ENCODE measurements at regions not wholly inside any gene's neighbourhood (a gene's known extent, or its start where the extent isn't known, plus 50 kb on each side); places are given as distances from the start of the nearest gene placed in this dataset.

DNA sequence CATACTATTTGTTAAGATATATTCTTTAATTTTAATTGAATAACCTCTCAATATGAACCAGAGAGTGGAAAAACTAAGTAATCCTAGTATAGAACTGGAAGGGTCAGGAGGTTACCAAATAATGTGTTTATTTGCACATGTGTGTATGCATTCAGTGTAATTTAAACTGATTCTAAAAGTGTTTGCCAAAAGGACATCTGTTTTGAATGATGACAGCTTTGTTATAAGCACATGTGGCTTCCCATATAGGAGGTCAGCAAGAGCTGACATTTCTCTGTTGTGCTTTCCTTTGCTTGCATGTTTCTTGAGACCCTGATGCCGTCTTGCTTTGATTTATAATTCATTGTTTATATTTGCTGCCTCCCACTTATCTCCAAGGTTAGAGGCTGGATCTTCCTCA, 383.4 kb downstream of the BRINP1 start:
- TF ChIP-seq POLR2A (IDR thresholded peaks at IDR 0.05): no peak
- TF ChIP-seq, protein P1, sequence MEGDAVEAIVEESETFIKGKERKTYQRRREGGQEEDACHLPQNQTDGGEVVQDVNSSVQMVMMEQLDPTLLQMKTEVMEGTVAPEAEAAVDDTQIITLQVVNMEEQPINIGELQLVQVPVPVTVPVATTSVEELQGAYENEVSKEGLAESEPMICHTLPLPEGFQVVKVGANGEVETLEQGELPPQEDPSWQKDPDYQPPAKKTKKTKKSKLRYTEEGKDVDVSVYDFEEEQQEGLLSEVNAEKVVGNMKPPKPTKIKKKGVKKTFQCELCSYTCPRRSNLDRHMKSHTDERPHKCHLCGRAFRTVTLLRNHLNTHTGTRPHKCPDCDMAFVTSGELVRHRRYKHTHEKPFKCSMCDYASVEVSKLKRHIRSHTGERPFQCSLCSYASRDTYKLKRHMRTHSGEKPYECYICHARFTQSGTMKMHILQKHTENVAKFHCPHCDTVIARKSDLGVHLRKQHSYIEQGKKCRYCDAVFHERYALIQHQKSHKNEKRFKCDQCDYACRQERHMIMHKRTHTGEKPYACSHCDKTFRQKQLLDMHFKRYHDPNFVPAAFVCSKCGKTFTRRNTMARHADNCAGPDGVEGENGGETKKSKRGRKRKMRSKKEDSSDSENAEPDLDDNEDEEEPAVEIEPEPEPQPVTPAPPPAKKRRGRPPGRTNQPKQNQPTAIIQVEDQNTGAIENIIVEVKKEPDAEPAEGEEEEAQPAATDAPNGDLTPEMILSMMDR (IDR thresholded peaks at IDR 0.05): no peak
